H54 (cell line): ENCODE measurements at regions not wholly inside any gene's neighbourhood (a gene's known extent, or its start where the extent isn't known, plus 50 kb on each side); places are given as distances from the start of the nearest gene placed in this dataset.

Experiments used
- DNase-seq: peaks from one replicate; pipeline ENCODE4 v3.0.0; 2011; ENCODE audit warnings: low spot score, mixed read lengths; ENCODE audit not compliant: insufficient read length
- FAIRE-seq: peaks from 3 replicates; lab custom pipeline; 2011; peaks lifted over from hg19 to GRCh38; lab: Jason Lieb, UNC
- POLR2A ChIP-seq: IDR thresholded peaks from 2 replicates; pipeline ENCODE4 v1.6.1; 2011; ENCODE audit warnings: low read depth, mild to moderate bottlenecking, low read length

DNA sequence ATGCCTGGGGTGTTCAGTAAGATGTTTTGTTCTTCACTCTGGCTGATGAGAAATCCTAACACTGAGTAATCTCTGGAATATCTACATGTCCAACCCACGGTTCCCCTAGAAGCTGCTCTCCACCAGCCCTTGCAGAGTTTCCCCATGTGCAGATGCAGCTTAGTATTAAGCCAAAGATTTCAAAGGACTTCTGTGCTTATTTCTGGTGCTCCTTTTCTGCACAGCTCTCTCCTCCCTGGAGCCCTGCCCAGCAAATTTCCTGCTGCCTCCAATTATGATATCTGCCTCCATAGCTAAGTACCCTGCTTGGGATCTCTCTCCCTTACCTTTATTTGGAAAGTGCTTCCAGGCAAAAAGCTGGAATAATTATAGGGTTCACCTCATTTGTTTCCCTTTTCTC, 949.3 kb downstream of the BCL11A start:
- no peak for TF ChIP-seq POLR2A
- DNase-seq (no peak), FAIRE-seq (no peak)

DNA sequence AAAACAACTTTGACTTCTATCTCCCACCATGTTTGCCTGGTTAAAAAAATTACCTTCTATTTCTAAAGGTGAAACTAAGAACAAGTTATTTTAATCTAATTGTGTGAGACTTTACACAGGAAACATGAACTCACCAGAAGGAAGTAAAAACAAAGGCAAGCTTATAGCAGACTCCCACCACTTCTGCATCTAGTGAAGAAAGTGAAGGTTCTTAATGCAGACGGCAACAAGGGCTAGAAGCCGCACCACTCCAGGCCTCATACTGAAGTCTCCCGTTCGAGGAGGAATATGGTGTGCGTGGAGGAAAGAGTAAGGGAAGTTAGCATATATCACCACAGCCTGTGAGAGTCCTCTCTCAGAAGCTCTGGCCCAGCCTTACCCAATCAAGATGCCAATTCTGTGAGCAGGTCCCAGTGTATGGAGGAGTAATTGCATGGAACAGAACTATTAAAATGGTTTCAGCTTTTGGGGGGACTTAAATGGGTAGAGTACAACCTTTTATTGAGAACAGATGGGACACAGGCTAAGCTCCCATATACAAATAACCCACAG, 958.7 kb downstream of the BCL11A start:
- TF ChIP-seq POLR2A = no peak
- no peak for DNase-seq
- FAIRE-seq = no peak

DNA sequence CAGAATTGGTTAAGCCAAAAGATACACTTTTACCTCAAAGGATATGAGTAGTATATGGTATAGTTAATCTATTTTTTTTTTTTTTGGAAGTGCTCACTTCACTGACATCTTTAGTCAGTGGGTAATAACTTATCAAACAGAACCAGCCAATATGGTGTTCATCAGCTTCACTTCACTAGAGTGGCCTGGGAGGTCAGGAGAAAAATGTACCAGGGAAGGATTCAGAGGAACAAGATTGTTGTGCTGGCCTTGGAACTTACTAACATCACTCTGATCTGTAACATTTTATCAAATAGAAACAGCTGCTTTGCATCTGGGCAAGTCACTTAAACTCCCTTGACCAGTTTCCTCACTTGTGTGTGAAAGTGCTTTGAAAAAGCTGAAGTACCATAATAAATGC, 962.7 kb downstream of the BCL11A start:
- FAIRE-seq = no peak
- TF ChIP-seq POLR2A = no peak
- no peak for DNase-seq

DNA sequence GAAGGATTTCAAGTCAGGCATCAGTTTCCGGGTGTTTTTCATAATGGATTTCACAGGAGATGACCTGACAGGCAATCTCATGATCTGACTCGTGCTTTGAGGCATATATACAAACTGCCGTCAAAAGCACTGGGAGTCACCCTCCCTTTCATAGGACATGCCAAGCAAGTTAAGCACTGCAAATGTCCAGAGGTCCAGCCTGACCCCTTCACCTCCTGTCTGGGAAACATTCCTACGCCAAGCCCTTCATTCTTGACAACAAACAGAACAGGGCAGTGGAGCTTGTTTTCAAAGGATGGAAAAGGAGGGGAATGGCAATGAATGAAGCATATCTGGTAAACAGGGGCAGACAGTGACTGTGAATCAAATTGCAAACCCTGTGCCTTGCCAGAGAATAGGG, 963.6 kb downstream of the BCL11A start:
- FAIRE-seq (no peak), DNase-seq (no peak)
- TF ChIP-seq POLR2A = no peak

DNA sequence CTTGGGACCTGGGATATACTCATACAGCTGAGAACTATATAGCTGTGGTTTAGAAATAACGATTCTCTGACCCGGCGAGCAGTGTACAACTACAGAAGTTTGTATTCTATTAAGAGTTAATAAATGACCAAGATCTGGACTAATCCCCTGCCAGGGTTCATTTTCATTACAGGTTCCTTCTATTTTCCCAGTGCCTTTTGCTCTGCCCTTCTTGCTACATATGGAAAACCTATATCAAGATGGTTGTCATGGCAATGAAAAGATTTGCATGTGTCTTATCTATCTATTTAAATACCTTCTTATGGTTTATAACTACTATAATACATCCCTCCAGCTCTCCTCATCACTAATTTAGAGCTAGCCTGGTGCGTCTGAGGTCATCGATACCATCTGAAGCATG, 965.2 kb downstream of the BCL11A start:
- no peak for TF ChIP-seq POLR2A
- no peak for FAIRE-seq
- DNase-seq = no peak

DNA sequence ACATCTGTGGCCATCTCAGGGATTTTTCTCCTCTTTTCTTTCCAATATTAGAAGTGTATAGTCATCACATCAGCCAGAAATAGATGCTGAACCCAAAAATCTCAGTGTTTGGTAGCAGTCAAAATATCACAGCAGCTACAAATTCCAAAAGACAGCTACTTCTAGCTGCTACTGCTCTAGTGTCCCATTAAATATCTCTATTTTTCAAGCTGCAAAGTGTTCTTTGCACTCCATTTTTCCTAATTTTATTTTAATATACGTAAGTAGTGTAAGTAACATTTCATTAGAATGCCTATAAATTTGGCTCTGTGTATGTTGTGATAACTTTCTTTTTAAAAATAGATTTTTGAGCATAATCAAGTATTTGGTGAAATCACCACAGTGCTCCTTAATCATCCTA, 967.3 kb downstream of the BCL11A start:
- TF ChIP-seq POLR2A = no peak
- DNase-seq = no peak
- FAIRE-seq = no peak

DNA sequence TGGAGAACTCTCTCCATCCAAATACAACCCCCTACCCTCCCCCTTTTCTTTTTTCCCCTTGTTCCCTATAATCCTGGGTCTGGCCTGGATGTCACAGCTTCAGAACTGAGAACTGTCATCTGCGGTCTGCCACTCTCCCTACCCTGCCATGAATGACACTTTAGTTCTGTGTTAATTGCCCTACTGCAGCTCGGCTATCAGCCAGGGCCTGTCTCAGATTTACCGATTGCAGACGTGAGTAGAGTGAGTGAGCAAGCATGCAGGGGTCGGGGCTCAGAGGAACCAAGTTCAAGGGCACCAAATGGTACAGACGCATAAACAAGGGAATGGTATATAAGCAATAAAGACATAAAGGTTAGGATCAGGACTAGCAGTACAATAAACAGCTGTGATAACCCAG, 967.8 kb downstream of the BCL11A start:
- TF ChIP-seq POLR2A = no peak
- DNase-seq (no peak), FAIRE-seq (no peak)

DNA sequence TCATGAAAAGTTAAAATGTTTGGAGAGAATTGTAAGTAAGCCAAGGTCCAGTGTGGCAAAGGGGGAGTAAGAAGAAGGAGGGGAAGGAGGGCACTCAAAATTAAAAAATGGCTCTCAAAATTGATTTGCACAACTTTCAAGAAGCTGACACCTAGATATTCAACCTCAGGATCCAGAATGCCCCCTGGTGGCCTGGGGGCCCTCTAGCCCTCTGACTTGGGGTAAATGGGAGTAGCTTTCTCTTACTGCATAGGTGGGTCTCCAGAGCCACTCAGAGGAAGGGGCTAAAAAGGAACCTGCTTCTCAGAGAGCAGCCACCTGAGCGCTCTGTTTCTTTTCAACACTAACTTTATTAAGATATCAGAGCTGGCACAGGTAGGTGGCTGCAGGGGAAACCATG, 968.5 kb downstream of the BCL11A start:
- DNase-seq (no peak), FAIRE-seq (no peak)

DNA sequence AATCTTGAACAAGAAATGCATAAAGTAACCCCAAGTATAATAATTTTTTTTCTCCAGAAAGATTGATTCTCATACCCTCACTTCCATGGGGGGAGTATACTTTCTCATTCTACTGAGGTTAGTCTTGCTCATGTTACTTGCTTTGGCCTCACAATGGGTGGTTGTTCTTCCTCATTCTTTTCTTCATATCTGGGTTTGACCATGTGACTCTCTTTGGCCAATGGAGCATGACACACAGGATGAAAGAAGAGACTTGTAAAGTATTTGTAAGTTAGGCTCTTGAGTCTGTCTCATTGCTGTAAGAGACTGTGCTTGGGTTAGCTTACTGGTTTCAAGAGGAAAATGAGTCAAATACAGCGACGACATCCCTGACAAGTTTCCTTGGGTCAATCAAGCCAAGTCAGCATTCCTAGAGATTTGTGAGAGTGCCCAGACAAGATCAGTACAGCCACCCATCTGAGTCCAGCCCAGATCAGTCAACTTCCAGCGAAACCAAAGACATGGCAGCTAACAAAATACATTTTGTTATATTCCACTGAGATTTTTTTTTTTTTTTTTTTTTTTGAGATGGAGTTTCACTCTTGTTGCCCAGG, 970.2 kb downstream of the BCL11A start:
- DNase-seq = no peak
- FAIRE-seq = no peak
- TF ChIP-seq POLR2A = no peak

More for the DNA sequence above, 968.5 kb downstream of the BCL11A start:
- no peak for TF ChIP-seq POLR2A

DNA sequence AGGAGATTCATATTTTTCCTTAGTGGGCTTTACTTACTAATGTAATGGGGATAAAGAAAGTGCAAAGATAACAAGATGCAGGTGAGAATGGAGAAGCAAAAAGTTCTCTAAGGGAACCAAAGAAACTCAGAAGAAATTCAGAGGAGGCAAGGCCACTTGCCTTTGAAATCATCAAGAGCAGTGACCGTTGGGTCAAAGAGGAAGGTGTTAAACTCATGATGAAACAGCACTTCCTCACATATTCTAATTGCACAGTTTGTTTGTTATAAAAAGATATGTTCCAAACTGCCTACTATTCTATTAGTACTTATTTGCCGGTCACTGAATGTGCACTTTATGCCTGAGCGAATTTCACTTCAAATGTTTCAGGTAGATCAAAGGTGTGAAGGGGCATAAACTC, 975.1 kb downstream of the BCL11A start:
- no peak for FAIRE-seq

DNA sequence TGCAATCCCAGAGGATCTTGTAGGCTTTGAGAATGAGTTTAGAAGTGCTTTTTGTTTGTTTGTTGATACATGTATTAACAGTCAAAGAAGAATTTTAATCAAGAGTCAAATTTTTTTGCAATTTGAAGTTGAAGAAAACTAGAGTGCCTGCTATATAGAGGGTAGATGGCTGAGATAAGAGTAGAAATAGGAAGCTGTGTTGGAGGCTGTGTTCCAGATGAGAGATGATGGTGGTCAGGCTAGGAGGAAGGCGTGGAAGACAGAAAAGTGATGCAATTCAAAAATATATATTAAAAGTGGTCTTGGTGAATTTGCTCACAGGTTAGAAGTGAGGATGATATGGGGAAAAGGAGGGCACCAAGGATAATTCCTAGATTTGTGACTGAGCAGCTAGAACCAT, 978.3 kb downstream of the BCL11A start:
- DNase-seq = no peak
- no peak for FAIRE-seq
- TF ChIP-seq POLR2A = no peak

More for the DNA sequence above, 975.1 kb downstream of the BCL11A start:
- no peak for TF ChIP-seq POLR2A
- no peak for DNase-seq

DNA sequence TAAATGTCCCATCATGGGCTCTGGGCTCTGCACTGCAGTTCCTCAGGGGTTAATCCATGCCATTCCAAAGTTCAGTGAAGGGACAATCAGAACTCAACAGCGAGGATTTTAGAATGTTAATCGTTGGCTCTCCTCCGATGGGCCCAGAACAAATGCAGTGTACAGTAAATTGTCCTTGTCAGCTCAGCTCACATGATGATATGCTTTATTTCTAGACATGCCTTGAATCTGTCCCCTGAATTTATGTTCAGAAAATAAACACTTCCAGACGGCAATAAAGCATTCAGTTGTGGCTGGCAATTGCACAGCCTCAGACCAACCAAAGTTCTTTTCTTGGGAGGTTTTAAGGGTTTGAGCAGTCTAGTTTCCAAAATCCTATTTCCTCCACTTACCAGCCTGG, 981.2 kb downstream of the BCL11A start:
- no peak for TF ChIP-seq POLR2A
- no peak for FAIRE-seq
- no peak for DNase-seq

DNA sequence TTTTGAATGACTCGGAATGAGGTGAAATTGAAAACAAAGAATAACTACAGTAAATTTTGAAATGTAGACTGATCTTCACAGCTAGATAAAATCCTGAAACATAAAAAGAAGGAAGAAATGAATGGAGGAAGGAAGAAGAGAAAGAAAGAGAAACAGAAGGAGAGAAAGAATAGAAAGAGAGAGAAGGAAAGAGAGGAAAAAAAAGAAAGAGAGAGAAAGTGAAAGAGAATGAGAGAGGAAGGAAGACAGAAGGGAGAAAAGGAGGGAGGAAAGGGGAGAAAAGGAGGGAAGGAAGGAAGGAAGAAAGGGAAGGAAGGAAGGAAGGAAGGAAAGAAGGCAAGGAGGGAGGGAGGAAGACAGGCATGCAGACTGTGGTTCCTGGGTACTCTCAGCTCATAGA, 982.6 kb downstream of the BCL11A start:
- FAIRE-seq (no peak), DNase-seq (no peak)
- TF ChIP-seq POLR2A = no peak

DNA sequence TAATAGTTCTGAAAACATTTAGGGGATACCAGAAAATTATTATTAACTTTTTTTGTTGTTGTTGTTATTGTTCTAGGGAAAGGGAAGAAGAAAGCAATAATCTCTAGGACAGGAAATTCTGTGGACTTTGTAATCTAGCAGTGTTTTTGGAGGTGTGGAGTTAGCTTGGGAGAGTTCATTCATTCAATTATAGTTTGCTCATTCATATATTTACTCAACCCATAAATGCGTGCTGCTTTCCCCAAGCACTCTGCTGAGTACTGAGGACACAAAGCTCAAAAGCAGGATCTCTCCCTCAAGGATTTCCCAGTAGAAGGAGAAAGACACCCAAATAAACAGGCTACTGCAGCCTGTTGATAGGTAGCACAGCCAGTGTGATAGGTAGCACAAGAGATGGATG, 984.3 kb downstream of the BCL11A start:
- no peak for FAIRE-seq
- DNase-seq = no peak
- TF ChIP-seq POLR2A = no peak

DNA sequence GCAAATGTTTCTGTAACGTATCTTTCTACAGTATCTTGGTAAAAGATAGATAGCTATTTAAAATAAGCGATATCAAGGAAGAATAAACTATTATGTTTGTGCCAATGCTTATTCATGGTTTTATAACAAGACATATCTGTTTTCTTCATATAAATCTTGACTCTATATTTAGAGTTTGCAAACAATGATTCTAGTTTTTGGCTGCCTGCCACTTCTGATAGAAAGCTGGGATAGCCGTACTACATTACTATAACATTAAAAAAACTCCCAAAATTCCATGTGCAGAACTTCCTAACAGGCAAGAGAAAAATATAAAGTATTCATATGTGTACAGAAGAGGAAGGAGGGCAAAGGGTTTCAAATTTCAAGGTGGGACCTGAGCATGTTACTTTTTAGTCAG, 985.0 kb downstream of the BCL11A start:
- FAIRE-seq = no peak

More for the DNA sequence above, 985.0 kb downstream of the BCL11A start:
- DNase-seq = no peak
- no peak for TF ChIP-seq POLR2A
